ENCODE measurements at regions not wholly inside any gene's neighbourhood (a gene's known extent, or its start where the extent isn't known, plus 50 kb on each side); places are given as distances from the start of the nearest gene placed in this dataset.

GRCh38 chr1:78333502-78333901, 157.3 kb upstream of the PTGFR start:
- no CpG with 5 or more reads among the region's 4 CpGs for WGBS (ENCODE audit: insufficient coverage)

GRCh38 chr1:78334114-78334513, 156.7 kb upstream of the PTGFR start:
- TF ChIP-seq, protein P1, sequence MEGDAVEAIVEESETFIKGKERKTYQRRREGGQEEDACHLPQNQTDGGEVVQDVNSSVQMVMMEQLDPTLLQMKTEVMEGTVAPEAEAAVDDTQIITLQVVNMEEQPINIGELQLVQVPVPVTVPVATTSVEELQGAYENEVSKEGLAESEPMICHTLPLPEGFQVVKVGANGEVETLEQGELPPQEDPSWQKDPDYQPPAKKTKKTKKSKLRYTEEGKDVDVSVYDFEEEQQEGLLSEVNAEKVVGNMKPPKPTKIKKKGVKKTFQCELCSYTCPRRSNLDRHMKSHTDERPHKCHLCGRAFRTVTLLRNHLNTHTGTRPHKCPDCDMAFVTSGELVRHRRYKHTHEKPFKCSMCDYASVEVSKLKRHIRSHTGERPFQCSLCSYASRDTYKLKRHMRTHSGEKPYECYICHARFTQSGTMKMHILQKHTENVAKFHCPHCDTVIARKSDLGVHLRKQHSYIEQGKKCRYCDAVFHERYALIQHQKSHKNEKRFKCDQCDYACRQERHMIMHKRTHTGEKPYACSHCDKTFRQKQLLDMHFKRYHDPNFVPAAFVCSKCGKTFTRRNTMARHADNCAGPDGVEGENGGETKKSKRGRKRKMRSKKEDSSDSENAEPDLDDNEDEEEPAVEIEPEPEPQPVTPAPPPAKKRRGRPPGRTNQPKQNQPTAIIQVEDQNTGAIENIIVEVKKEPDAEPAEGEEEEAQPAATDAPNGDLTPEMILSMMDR (IDR thresholded peaks at IDR 0.05), result no peak
- DNase-seq, result no peak
- no peaks in the 10 kb centered on the region for H3K4me1 ChIP-seq (ENCODE audit: control insufficient read depth in 1 of 2, insufficient read depth in 2 of 2, low read length in 2 of 2)
- no peak overlapping the region for H3K4me3 ChIP-seq (replicated peaks in 1 of 3; ENCODE audit: low read depth in 2 of 3, low read length in 3 of 3)
- Mint-ChIP-seq H3K27ac (no peak overlapping the region), H3K4me1 (no peaks in the 10 kb centered on the region), H3K4me3 (no peak overlapping the region), H3K36me3 (no peaks in the 10 kb centered on the region), H3K9me3 (peaks cover 0 to 6% (median 2%) of the 10 kb centered on the region in 7 donors), H3K27me3 (ENCODE audit: low read depth in 3 of 3) (peaks cover 0 to 5% (median 2%) of the 10 kb centered on the region in 3 donors)
- H3K4me2 ChIP-seq (replicated peaks; ENCODE audit: extremely low read depth, low read length, poor library complexity, severe bottlenecking), result no peak overlapping the region
- H3K36me3 ChIP-seq (replicated peaks in 1 of 2; ENCODE audit: control insufficient read depth in 1 of 2, insufficient read depth in 2 of 2, low read length in 2 of 2), result no peaks in the 10 kb centered on the region
- H3K27ac ChIP-seq (ENCODE audit: low read depth in 1 of 2, low read length in 2 of 2), result no peak overlapping the region
- no peak overlapping the region for H3K9ac ChIP-seq (ENCODE audit: insufficient read depth, low read length, poor library complexity, severe bottlenecking)
- no peaks in the 10 kb centered on the region for H4K20me1 ChIP-seq (ENCODE audit: insufficient read depth, low read length)
- no CpG with 5 or more reads among the region's 2 CpGs for WGBS (ENCODE audit: insufficient coverage)
- H3K9me3 ChIP-seq (replicated peaks in 1 of 2; ENCODE audit: control insufficient read depth in 1 of 2, insufficient read depth in 1 of 2, low read length in 2 of 2), result no peaks in the 10 kb centered on the region
- no peaks in the 10 kb centered on the region for H3K79me2 ChIP-seq (ENCODE audit: insufficient read depth, low read length)
- intact Hi-C loops (cut with micrococcal nuclease), result no loop called here
- no peak overlapping the region for H2AFZ ChIP-seq (ENCODE audit: insufficient read depth, low read depth, low read length, poor library complexity, severe bottlenecking)
- no peaks in the 10 kb centered on the region for H3K27me3 ChIP-seq (ENCODE audit: control insufficient read depth in 2 of 2, insufficient read depth in 2 of 2, low read length in 2 of 2)

More at GRCh38 chr1:78333502-78333901, 157.3 kb upstream of the PTGFR start:
- H3K9ac ChIP-seq (ENCODE audit: insufficient read depth, low read length, poor library complexity, severe bottlenecking), result no peak overlapping the region
- Mint-ChIP-seq H3K27ac (no peak overlapping the region), H3K36me3 (no peaks in the 10 kb centered on the region), H3K4me3 (no peak overlapping the region), H3K9me3 (peaks cover 0 to 3% (median 2%) of the 10 kb centered on the region in 7 donors), H3K4me1 (no peaks in the 10 kb centered on the region), H3K27me3 (ENCODE audit: low read depth in 3 of 3) (peaks cover 0 to 5% (median 2%) of the 10 kb centered on the region in 3 donors)
- H3K79me2 ChIP-seq (ENCODE audit: insufficient read depth, low read length), result no peaks in the 10 kb centered on the region
- H2AFZ ChIP-seq (ENCODE audit: insufficient read depth, low read depth, low read length, poor library complexity, severe bottlenecking), result no peak overlapping the region
- no peaks in the 10 kb centered on the region for H3K36me3 ChIP-seq (replicated peaks in 1 of 2; ENCODE audit: control insufficient read depth in 1 of 2, insufficient read depth in 2 of 2, low read length in 2 of 2)
- no peak overlapping the region for H3K4me3 ChIP-seq (replicated peaks in 1 of 3; ENCODE audit: low read depth in 2 of 3, low read length in 3 of 3)
- H3K27me3 ChIP-seq (ENCODE audit: control insufficient read depth in 2 of 2, insufficient read depth in 2 of 2, low read length in 2 of 2), result no peaks in the 10 kb centered on the region
- H4K20me1 ChIP-seq (ENCODE audit: insufficient read depth, low read length), result no peaks in the 10 kb centered on the region
- intact Hi-C loops (cut with micrococcal nuclease), result no loop called here
- no peak overlapping the region for H3K4me2 ChIP-seq (replicated peaks; ENCODE audit: extremely low read depth, low read length, poor library complexity, severe bottlenecking)
- no peak overlapping the region for H3K27ac ChIP-seq (ENCODE audit: low read depth in 1 of 2, low read length in 2 of 2)
- H3K9me3 ChIP-seq (replicated peaks in 1 of 2; ENCODE audit: control insufficient read depth in 1 of 2, insufficient read depth in 1 of 2, low read length in 2 of 2), result no peaks in the 10 kb centered on the region
- H3K4me1 ChIP-seq (ENCODE audit: control insufficient read depth in 1 of 2, insufficient read depth in 2 of 2, low read length in 2 of 2), result no peaks in the 10 kb centered on the region
- TF ChIP-seq, protein P1 (IDR thresholded peaks at IDR 0.05), result peak; percentile 60
- DNase-seq, result no peak

Data from CD14-positive monocyte (primary cell).